NT2/D1 (cell line): ENCODE measurements at regions not wholly inside any gene's neighbourhood (a gene's known extent, or its start where the extent isn't known, plus 50 kb on each side); places are given as distances from the start of the nearest gene placed in this dataset.

Experiments used
- DNase-seq: peaks from one replicate; pipeline ENCODE4 v3.0.0-alpha.2; 2011; ENCODE audit warnings: low read depth, low spot score
- H3K27me3 ChIP-seq: 2 replicates; pipeline ENCODE4 v1.6.0; 2011; ENCODE audit warnings: mild to moderate bottlenecking; ENCODE audit not compliant: insufficient read length, insufficient read depth
- H3K36me3 ChIP-seq: 2 replicates; pipeline ENCODE4 v1.6.1; 2011; ENCODE audit warnings: mild to moderate bottlenecking, low read length, mixed read lengths; ENCODE audit not compliant: insufficient read depth, insufficient read length
- H3K4me1 ChIP-seq: 2 replicates; pipeline ENCODE4 v1.5.1; 2011; ENCODE audit not compliant: insufficient read depth, insufficient read length
- H3K4me3 ChIP-seq: 2 replicates; pipeline ENCODE4 v1.5.1; 2011; ENCODE audit warnings: low read depth; ENCODE audit not compliant: insufficient read length
- H3K9ac ChIP-seq: 2 replicates; pipeline ENCODE4 v1.6.0; 2011; ENCODE audit warnings: low read depth; ENCODE audit not compliant: insufficient read length
- H3K9me3 ChIP-seq: 2 replicates; pipeline ENCODE4 v1.5.1; 2011; ENCODE audit warnings: mild to moderate bottlenecking, low read length; ENCODE audit not compliant: insufficient read depth
- SUZ12 ChIP-seq: IDR thresholded peaks from 2 replicates; pipeline ENCODE4 v1.6.1; 2011; ENCODE audit not compliant: insufficient read length, insufficient read depth; ENCODE audit errors: extremely low read depth
- YY1 ChIP-seq: IDR thresholded peaks from 2 replicates; pipeline ENCODE4 v1.6.1; 2011; ENCODE audit not compliant: insufficient read length, insufficient read depth
- ZNF274 ChIP-seq: IDR thresholded peaks from 2 replicates; pipeline ENCODE4 v1.6.1; 2011; ENCODE audit warnings: mild to moderate bottlenecking, low read depth, low read length

DNA sequence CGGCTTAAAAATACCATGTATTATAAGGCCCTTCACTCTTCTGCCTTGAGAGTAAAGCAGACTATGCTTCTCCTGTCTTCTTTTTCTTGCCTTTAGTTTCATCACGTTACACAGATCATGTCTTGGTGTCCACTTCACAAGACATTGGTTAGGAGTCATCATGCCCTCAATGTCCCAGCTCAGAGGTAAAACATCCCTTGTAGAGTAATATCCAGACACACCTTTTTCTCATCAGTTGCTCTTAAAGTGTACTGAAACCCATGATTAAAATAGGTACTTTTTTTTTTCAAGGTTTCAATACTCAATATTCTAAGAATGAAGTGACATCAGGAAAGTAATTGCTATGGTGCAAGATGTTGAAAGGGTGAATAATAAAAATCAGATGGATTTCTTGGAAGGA is 267.8 kb downstream of the PMP22 start:
- no peaks in the 10 kb centered on the region for H3K9me3 ChIP-seq
- DNase-seq: no peak
- TF ChIP-seq ZNF274: no peak
- no peak for TF ChIP-seq SUZ12
- TF ChIP-seq YY1: no peak

DNA sequence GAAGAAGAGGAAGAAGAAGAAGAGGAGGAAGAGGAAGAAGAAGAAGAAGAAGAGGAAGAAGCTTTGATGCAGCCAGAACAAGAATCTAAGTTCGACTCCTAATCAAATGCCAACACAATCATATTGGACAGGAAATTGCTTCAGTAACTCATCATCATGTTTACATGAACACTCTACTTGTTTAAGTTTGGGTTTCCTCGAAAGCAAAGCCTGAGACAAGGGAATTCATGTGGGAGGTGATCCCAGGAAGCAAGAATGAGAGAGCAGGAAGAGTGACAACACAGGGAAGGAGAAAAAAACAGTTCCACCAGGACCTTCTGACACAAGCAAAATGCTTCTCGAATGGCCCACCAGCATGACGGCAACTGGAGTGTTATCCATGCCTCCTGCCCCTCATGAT is 279.0 kb downstream of the PMP22 start:
- no peak for DNase-seq
- H3K4me3 ChIP-seq: no peak overlapping the region
- H3K36me3 ChIP-seq: no peaks in the 10 kb centered on the region
- no peak for TF ChIP-seq ZNF274
- no peak for TF ChIP-seq SUZ12
- TF ChIP-seq YY1: no peak
- no peak overlapping the region for H3K9ac ChIP-seq
- H3K27me3 ChIP-seq: no peaks in the 10 kb centered on the region
- H3K9me3 ChIP-seq: no peaks in the 10 kb centered on the region
- H3K4me1 ChIP-seq: no peaks in the 10 kb centered on the region

More for the DNA sequence above, 267.8 kb downstream of the PMP22 start:
- H3K36me3 ChIP-seq: no peaks in the 10 kb centered on the region
- H3K4me3 ChIP-seq: no peak overlapping the region
- no peak overlapping the region for H3K9ac ChIP-seq
- no peaks in the 10 kb centered on the region for H3K4me1 ChIP-seq
- H3K27me3 ChIP-seq: no peaks in the 10 kb centered on the region

DNA sequence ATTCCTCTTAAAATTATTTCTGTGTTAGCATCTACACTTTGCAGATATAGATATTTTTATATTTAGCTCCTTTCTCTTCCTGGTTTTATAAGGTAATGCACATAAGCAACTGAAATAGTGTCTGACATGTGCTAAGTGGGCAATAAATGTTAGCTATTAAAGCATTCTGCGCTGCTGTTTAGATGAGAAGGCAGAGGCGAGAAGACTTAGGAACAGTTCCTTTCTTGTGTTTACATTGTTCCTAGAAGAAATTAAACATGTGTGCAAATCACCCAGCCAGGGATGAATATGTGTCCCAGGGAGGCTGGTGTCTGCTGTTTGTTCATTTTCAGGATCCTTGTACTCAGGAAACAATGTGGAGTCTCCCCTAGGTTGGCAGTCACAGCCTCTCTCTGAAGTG is 292.3 kb downstream of the PMP22 start:
- TF ChIP-seq YY1 (no peak), SUZ12 (no peak), ZNF274 (no peak)
- no peaks in the 10 kb centered on the region for H3K27me3 ChIP-seq
- H3K9me3 ChIP-seq: peaks cover 11% of the 10 kb centered on the region; the same call in 1 of the 2 replicates
- no peak for DNase-seq
- H3K4me3 ChIP-seq: no peak overlapping the region
- no peak overlapping the region for H3K9ac ChIP-seq
- no peaks in the 10 kb centered on the region for H3K4me1 ChIP-seq
- H3K36me3 ChIP-seq: no peaks in the 10 kb centered on the region

DNA sequence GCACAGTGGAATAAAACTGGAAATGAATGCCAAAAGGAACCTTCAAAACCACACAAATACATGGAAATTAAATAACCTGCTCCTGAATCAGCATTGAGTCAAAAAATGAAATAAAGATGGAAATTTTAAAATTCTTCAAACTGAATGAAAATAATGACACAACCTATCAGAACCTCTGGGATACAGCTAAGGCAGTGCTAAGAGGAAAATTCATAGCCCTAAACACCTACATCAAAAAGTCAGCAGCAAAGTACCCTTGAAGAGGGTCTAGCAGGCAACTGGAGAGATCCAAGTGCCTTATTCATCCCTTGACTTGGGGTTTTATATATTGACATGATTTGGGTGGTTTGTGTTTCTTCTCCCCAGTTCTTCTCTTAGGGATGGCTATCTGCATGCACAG is 294.1 kb downstream of the PMP22 start:
- H3K4me1 ChIP-seq: no peaks in the 10 kb centered on the region
- TF ChIP-seq ZNF274 (no peak), SUZ12 (no peak), YY1 (no peak)
- DNase-seq: no peak
- H3K9ac ChIP-seq: no peak overlapping the region
- H3K36me3 ChIP-seq: no peaks in the 10 kb centered on the region
- H3K27me3 ChIP-seq: no peaks in the 10 kb centered on the region
- no peak overlapping the region for H3K4me3 ChIP-seq
- H3K9me3 ChIP-seq: peaks cover 11% of the 10 kb centered on the region; the same call in 1 of the 2 replicates

DNA sequence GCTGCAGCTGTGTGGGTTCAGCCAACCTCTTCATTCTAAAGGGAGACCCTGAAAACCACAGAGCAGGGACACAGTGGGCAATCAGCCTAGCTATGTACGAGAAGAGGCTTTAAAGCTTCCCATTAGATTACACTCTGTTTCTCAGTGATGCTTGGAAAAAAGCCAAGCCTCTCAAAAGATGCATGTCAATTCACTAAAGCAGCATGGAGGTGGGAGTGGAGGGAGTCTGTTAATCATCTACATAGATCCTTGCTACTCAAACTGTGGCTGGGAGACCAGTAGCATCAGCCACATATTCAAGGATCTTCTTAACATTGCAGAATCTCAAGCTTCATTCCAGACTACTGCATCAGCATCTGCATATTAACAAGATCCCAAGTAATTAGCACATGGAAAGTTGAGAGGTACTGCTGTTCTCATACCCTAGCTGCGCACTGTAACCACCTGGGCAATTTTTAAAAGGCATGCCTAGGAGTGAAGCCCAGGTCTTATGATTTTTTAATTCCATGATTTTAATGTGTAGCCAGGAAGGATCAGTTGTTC is 305.9 kb downstream of the PMP22 start:
- no peaks in the 10 kb centered on the region for H3K4me1 ChIP-seq
- TF ChIP-seq SUZ12: no peak
- no peak for TF ChIP-seq YY1
- no peak for TF ChIP-seq ZNF274
- DNase-seq: no peak
- H3K9me3 ChIP-seq: no peaks in the 10 kb centered on the region
- H3K36me3 ChIP-seq: no peaks in the 10 kb centered on the region
- H3K9ac ChIP-seq: no peak overlapping the region
- H3K4me3 ChIP-seq: no peak overlapping the region
- H3K27me3 ChIP-seq: no peaks in the 10 kb centered on the region

DNA sequence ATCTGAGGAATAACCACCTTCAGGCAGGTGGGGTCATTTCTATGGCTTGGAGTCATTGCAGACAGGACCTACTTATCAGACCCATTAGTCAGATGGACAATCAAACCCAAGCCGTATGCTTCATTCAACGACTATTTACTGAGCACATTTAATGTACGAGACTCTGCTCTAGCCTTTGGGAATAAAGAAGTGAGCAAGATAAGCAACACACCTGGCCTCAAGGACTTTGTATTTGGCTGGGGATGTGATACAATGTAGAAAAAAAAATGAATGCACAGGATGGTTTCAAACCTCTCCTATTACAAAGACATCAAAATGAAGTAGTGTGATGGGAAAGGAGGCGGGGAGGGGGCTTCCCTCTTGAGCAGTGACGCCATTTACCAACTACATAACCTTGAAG is 311.7 kb downstream of the PMP22 start:
- Histone ChIP-seq H3K27me3 (no peaks in the 10 kb centered on the region), H3K9me3 (no peaks in the 10 kb centered on the region), H3K4me1 (peaks cover 2% of the 10 kb centered on the region), H3K9ac (no peak overlapping the region), H3K4me3 (no peak overlapping the region), H3K36me3 (no peaks in the 10 kb centered on the region)
- no peak for DNase-seq
- TF ChIP-seq ZNF274: no peak
- no peak for TF ChIP-seq SUZ12
- TF ChIP-seq YY1: no peak

DNA sequence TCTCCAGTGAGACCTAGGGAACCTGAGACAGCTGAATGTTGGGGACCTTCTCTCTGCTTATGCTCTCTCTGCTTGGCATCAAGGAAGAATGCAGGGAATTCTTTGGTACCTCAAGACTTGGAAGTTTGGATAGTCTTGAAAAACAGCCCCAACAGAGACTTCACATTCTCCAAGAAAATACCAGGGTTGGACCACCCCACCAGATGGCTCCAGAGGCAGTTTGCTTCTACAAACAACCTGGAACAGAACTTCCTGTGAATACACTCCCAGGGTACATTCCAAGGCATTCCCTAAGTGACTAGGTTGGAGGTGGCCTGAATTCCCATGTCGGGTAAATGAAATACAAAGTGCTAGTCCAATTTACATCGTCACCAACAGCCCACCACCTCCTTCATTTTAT is 314.4 kb downstream of the PMP22 start:
- Histone ChIP-seq H3K36me3 (no peaks in the 10 kb centered on the region), H3K4me1 (peaks cover 2% of the 10 kb centered on the region), H3K4me3 (no peak overlapping the region), H3K27me3 (no peaks in the 10 kb centered on the region), H3K9ac (no peak overlapping the region), H3K9me3 (no peaks in the 10 kb centered on the region)
- DNase-seq: no peak
- no peak for TF ChIP-seq ZNF274

DNA sequence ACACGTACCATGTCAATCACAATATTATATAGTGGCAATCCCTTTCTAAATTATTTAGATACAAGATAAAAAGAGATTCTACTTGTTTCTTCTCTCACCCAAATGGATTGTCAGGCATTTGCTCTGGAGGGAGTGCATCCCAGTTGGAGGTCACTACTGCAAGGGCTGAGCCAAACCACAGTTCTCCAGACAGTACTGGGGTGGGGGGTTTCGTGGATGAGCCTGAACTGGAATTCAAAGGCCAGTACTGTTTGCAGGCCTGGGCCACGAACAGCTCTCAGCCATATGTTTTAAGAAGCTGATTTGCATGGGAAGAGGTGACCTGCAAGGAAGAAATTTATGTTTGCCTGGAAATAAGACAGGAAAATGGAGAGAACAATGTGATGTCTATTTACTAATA is 314.9 kb downstream of the PMP22 start:
- Histone ChIP-seq H3K9me3 (no peaks in the 10 kb centered on the region), H3K27me3 (no peaks in the 10 kb centered on the region), H3K4me1 (peaks cover 2% of the 10 kb centered on the region), H3K9ac (no peak overlapping the region), H3K36me3 (no peaks in the 10 kb centered on the region), H3K4me3 (no peak overlapping the region)
- TF ChIP-seq ZNF274 (no peak), SUZ12 (no peak), YY1 (no peak)
- DNase-seq: no peak
